HEK293 (cell line): ENCODE measurements at regions not wholly inside any gene's neighbourhood (a gene's known extent, or its start where the extent isn't known, plus 50 kb on each side); places are given as distances from the start of the nearest gene placed in this dataset.

ENCODE experiments used
- KLF10 ChIP-seq: fragments of 450-650 bp; IDR thresholded peaks from 2 replicates; pipeline ENCODE4 v1.5.1; 2018; ENCODE audit warnings: missing biosample characterization, mild to moderate bottlenecking, missing genetic modification characterization
- ZNF830 ChIP-seq: fragments of 450-650 bp; IDR thresholded peaks from 2 replicates; pipeline ENCODE4 v1.5.0; 2018; ENCODE audit warnings: missing biosample characterization, missing genetic modification characterization, low read depth, mild to moderate bottlenecking, moderate library complexity
- TF ChIP-seq, protein P1 (sequence below): fragments of 450-650 bp; formaldehyde crosslinking; IDR thresholded peaks from 2 replicates; pipeline ENCODE4 v1.5.1; 2016; ENCODE audit warnings: missing biosample characterization, missing genetic modification characterization
- TF ChIP-seq, protein P2 (sequence below): fragments of 450-650 bp; formaldehyde crosslinking; IDR thresholded peaks from 2 replicates; pipeline ENCODE4 v1.5.1; 2016; ENCODE audit warnings: missing biosample characterization, missing genetic modification characterization
- TF ChIP-seq, protein P3 (sequence below): fragments of 450-650 bp; formaldehyde crosslinking; IDR thresholded peaks from 2 replicates; pipeline ENCODE4 v1.5.1; 2016; ENCODE audit warnings: missing biosample characterization, missing genetic modification characterization

DNA sequence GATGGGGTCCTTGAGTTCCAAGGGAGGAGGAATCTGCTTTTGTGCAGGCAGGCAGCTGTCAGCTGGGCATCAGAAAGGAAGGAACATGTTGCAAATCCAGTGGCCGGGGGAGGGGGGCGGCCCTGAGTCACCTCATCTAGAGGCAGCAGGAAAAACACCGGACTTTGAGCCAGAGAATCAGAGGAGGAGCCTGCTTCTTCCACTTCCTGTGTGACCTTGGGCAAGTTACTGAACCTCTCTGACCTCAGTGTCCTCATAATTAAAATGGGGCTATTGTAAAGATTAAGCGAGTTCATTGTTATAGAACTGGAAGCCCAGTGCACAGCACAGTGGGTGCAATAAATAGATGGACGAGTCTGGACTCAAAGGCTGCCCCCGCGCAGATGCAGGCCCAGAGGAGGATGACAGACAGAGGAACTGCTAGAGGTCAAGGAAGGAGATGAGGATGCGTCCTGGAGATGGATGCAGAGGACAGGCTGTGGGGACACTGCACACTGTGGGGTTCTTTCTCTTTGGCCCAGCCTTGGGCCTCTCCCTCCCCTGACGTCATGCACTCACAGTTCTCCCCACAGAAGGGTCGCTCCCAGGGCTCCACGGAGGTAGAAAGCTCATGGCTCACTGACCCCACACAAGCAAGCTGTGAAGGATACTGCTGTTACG is 714.3 kb downstream of the MATN1 start:
- TF ChIP-seq, protein P1, sequence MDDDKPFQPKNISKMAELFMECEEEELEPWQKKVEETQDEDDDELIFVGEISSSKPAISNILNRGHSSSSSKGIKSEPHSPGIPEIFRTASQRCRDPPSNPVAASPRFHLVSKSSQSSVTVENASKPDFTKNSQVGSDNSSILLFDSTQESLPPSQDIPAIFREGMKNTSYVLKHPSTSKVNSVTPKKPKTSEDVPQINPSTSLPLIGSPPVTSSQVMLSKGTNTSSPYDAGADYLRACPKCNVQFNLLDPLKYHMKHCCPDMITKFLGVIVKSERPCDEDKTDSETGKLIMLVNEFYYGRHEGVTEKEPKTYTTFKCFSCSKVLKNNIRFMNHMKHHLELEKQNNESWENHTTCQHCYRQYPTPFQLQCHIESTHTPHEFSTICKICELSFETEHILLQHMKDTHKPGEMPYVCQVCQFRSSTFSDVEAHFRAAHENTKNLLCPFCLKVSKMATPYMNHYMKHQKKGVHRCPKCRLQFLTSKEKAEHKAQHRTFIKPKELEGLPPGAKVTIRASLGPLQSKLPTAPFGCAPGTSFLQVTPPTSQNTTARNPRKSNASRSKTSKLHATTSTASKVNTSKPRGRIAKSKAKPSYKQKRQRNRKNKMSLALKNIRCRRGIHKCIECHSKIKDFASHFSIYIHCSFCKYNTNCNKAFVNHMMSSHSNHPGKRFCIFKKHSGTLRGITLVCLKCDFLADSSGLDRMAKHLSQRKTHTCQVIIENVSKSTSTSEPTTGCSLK = no peak
- no peak for TF ChIP-seq KLF10 (tag by site-specific recombination)
- TF ChIP-seq ZNF830 = no peak
- TF ChIP-seq, protein P2, sequence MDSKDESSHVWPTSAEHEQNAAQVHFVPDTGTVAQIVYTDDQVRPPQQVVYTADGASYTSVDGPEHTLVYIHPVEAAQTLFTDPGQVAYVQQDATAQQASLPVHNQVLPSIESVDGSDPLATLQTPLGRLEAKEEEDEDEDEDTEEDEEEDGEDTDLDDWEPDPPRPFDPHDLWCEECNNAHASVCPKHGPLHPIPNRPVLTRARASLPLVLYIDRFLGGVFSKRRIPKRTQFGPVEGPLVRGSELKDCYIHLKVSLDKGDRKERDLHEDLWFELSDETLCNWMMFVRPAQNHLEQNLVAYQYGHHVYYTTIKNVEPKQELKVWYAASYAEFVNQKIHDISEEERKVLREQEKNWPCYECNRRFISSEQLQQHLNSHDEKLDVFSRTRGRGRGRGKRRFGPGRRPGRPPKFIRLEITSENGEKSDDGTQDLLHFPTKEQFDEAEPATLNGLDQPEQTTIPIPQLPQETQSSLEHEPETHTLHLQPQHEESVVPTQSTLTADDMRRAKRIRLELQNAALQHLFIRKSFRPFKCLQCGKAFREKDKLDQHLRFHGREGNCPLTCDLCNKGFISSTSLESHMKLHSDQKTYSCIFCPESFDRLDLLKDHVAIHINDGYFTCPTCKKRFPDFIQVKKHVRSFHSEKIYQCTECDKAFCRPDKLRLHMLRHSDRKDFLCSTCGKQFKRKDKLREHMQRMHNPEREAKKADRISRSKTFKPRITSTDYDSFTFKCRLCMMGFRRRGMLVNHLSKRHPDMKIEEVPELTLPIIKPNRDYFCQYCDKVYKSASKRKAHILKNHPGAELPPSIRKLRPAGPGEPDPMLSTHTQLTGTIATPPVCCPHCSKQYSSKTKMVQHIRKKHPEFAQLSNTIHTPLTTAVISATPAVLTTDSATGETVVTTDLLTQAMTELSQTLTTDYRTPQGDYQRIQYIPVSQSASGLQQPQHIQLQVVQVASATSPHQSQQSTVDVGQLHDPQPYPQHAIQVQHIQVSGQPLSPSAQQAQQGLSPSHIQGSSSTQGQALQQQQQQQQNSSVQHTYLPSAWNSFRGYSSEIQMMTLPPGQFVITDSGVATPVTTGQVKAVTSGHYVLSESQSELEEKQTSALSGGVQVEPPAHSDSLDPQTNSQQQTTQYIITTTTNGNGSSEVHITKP = no peak
- TF ChIP-seq, protein P3, sequence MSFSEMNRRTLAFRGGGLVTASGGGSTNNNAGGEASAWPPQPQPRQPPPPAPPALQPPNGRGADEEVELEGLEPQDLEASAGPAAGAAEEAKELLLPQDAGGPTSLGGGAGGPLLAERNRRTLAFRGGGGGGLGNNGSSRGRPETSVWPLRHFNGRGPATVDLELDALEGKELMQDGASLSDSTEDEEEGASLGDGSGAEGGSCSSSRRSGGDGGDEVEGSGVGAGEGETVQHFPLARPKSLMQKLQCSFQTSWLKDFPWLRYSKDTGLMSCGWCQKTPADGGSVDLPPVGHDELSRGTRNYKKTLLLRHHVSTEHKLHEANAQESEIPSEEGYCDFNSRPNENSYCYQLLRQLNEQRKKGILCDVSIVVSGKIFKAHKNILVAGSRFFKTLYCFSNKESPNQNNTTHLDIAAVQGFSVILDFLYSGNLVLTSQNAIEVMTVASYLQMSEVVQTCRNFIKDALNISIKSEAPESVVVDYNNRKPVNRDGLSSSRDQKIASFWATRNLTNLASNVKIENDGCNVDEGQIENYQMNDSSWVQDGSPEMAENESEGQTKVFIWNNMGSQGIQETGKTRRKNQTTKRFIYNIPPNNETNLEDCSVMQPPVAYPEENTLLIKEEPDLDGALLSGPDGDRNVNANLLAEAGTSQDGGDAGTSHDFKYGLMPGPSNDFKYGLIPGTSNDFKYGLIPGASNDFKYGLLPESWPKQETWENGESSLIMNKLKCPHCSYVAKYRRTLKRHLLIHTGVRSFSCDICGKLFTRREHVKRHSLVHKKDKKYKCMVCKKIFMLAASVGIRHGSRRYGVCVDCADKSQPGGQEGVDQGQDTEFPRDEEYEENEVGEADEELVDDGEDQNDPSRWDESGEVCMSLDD (tag by site-specific recombination) = no peak
